GM23338 (cell line): ENCODE measurements at regions not wholly inside any gene's neighbourhood (a gene's known extent, or its start where the extent isn't known, plus 50 kb on each side); places are given as distances from the start of the nearest gene placed in this dataset.
A peak's percentile ranks its signal among the peaks of the same experiment; 100 is the strongest.

Experiments used
- ATAC-seq: fragments of 200-7000 bp; cut with Tn5 transposase; 3 replicates; pipeline ENCODE4 v1.9.1; 2020
- DNase-seq: peaks from one replicate; pipeline ENCODE4 v3.0.0-alpha.2; 2015; ENCODE audit warnings: low spot score
- H2AFZ ChIP-seq: fragments of 200-600 bp; sonication (generic); 2 replicates; pipeline ENCODE4 v1.8.0; 2016; ENCODE audit warnings: antibody characterized with exemption, mild to moderate bottlenecking, moderate library complexity
- H3F3A ChIP-seq: fragments of 200-600 bp; sonication (generic); replicated peaks from 2 replicates; pipeline ENCODE4 v1.8.0; 2017; ENCODE audit warnings: antibody characterized with exemption, mixed run types, low read depth
- H3K27ac ChIP-seq: fragments of 200-600 bp; sonication (generic); 2 replicates; pipeline ENCODE4 v1.6.1; 2016; ENCODE audit warnings: low read depth
- H3K27me3 ChIP-seq: fragments of 200-600 bp; sonication (generic); 2 replicates; pipeline ENCODE4 v1.8.0; 2016; ENCODE audit warnings: mild to moderate bottlenecking, mixed run types, moderate library complexity; ENCODE audit not compliant: insufficient read depth
- H3K36me3 ChIP-seq: fragments of 200-600 bp; sonication (generic); 2 replicates; pipeline ENCODE4 v1.8.0; 2016; ENCODE audit warnings: mild to moderate bottlenecking; ENCODE audit not compliant: insufficient read depth
- H3K4me1 ChIP-seq: fragments of 200-600 bp; sonication (generic); 2 replicates; pipeline ENCODE4 v1.8.0; 2016; ENCODE audit warnings: mild to moderate bottlenecking, moderate library complexity; ENCODE audit not compliant: insufficient read depth
- H3K4me2 ChIP-seq: fragments of 200-600 bp; sonication (generic); 2 replicates; pipeline ENCODE4 v1.7.1; 2017; ENCODE audit warnings: mixed run types
- H3K4me3 ChIP-seq: fragments of 200-600 bp; sonication (generic); 2 replicates; pipeline ENCODE4 v1.6.1; 2016; ENCODE audit warnings: mixed run types
- H3K79me2 ChIP-seq: fragments of 200-600 bp; sonication (generic); replicated peaks from 2 replicates; pipeline ENCODE4 v1.8.0; 2017; ENCODE audit warnings: mild to moderate bottlenecking; ENCODE audit not compliant: insufficient read depth
- H3K9me2 ChIP-seq: fragments of 200-600 bp; sonication (generic); 2 replicates; pipeline ENCODE4 v1.8.0; 2017; ENCODE audit not compliant: insufficient read depth
- H4K20me1 ChIP-seq: fragments of 200-600 bp; sonication (generic); replicated peaks from 2 replicates; pipeline ENCODE4 v1.8.0; 2017; ENCODE audit warnings: mild to moderate bottlenecking; ENCODE audit not compliant: insufficient read depth
- H3K27ac Mint-ChIP-seq: 2 replicates; pipeline ENCODE4 v1.8.0; 2020; ENCODE audit warnings: inconsistent platforms, mild to moderate bottlenecking, moderate library complexity, mixed read lengths
- H3K27me3 Mint-ChIP-seq: 3 replicates; pipeline ENCODE4 v1.8.0; 2022; ENCODE audit warnings: low read depth, mild to moderate bottlenecking, moderate library complexity, mixed read lengths, inconsistent platforms; ENCODE audit not compliant: insufficient read depth, poor library complexity
- H3K36me3 Mint-ChIP-seq: 3 replicates; pipeline ENCODE4 v1.8.0; 2021; ENCODE audit warnings: low read depth, mild to moderate bottlenecking, inconsistent platforms, moderate library complexity, mixed read lengths
- H3K4me1 Mint-ChIP-seq: 3 replicates; pipeline ENCODE4 v1.8.0; 2020; ENCODE audit warnings: mild to moderate bottlenecking, inconsistent platforms, mixed read lengths
- H3K4me3 Mint-ChIP-seq: 3 replicates; pipeline ENCODE4 v1.8.0; 2021; ENCODE audit warnings: moderate library complexity, mild to moderate bottlenecking, inconsistent platforms, mixed read lengths
- H3K9me3 Mint-ChIP-seq: 3 replicates; pipeline ENCODE4 v1.8.0; 2020; ENCODE audit warnings: moderate library complexity, mild to moderate bottlenecking, inconsistent platforms, mixed read lengths
- CREB1 ChIP-seq: fragments of 250-450 bp; sonication (Bioruptor Pico); IDR thresholded peaks from 2 replicates; pipeline ENCODE4 v1.5.0; 2020; ENCODE audit warnings: low read depth, mild to moderate bottlenecking, moderate library complexity
- EZH2 ChIP-seq: fragments of 200-600 bp; sonication (generic); IDR thresholded peaks from one replicate; pipeline ENCODE4 v1.8.0; 2017; ENCODE audit warnings: antibody characterized with exemption, mild to moderate bottlenecking, low read depth; ENCODE audit not compliant: unreplicated experiment
- EZH2phosphoT487 ChIP-seq: fragments of 200-600 bp; sonication (generic); IDR thresholded peaks from one replicate; pipeline ENCODE4 v1.8.1; 2018; ENCODE audit warnings: antibody characterized with exemption; ENCODE audit not compliant: unreplicated experiment
- JUNB ChIP-seq: IDR thresholded peaks from one replicate; pipeline ENCODE4 v1.6.1; 2016; ENCODE audit warnings: antibody characterized with exemption; ENCODE audit not compliant: unreplicated experiment
- ZNF114 ChIP-seq: fragments of 250-450 bp; sonication (Bioruptor Pico); IDR thresholded peaks from 2 replicates; pipeline ENCODE4 v1.5.0; 2020; ENCODE audit warnings: mild to moderate bottlenecking, moderate library complexity
- TF ChIP-seq, protein P1 (sequence below): IDR thresholded peaks from one replicate; pipeline ENCODE4 v1.6.1; 2018; ENCODE audit warnings: antibody characterized with exemption; ENCODE audit not compliant: unreplicated experiment
- TF ChIP-seq, protein P2 (sequence below), 2 experiments: fragments of 200-600 bp in 1 of 2; sonication (generic) in 1 of 2; conservative IDR thresholded peaks; 2 replicates each; pipeline versions ENCODE4 v1.5.1 to v1.6.1; 2016 to 2017; ENCODE audit warnings: antibody characterized with exemption in 2 of 2, low read depth in 2 of 2, mild to moderate bottlenecking in 2 of 2, moderate library complexity in 1 of 2

DNA sequence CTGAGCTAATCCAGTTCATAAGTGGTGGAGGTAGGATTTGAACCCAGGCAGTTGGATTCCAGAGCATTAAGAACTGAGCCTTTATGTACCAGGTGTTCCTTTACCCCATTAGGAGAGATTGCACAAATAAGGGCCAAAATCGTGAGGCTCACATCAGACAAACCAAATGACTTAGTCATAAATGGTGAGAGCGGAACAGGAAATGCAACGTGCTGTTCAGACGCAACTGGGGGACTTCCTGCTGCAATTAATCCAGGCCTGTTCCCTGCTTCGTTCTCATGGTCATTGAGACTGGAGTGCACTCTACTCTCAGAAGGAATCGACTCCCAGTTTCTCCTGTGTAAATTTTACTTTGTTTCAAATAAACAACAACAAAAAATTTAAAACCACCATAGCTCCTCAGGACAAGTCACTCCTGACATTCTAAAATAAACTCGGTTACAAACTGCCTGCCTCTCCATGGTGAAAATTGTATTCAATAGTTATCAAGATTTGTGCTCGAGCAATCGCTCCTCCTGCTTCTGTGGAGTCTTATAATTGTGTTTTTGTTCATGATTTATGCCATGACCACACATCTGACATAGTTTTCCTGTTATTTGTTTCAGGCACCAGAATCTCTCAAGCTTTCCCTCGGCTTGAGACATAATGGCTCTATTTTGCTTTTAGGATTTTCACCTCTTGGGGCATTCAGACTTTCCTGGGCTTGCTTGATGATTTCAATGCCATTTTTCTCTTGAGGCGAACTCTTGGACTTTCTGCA lies 115.3 kb upstream of the BMPER start:
- Histone ChIP-seq H3K27me3 (no peaks in the 10 kb centered on the region), H3K79me2 (no peaks in the 10 kb centered on the region), H3K36me3 (no peaks in the 10 kb centered on the region), H3K4me3 (no peak overlapping the region), H3K4me2 (peak overlapping the region; percentile 57), H4K20me1 (no peaks in the 10 kb centered on the region), H3K27ac (peak overlapping the region; percentile 78), H3K9me2 (peaks cover 21% of the 10 kb centered on the region), H3K4me1 (peaks cover 24% of the 10 kb centered on the region), H3F3A (no peaks in the 10 kb centered on the region), H2AFZ (peak overlapping the region; percentile 1; the same call in 1 of the 2 replicates)
- ATAC-seq: no peak
- H3K36me3 Mint-ChIP-seq: no peaks in the 10 kb centered on the region
- no peak for DNase-seq
- no peak overlapping the region for H3K4me3 Mint-ChIP-seq
- no peaks in the 10 kb centered on the region for H3K9me3 Mint-ChIP-seq
- peaks cover 3% of the 10 kb centered on the region for H3K27me3 Mint-ChIP-seq
- no peak for TF ChIP-seq CREB1 (CRISPR knock-in tag)
- TF ChIP-seq, protein P1, sequence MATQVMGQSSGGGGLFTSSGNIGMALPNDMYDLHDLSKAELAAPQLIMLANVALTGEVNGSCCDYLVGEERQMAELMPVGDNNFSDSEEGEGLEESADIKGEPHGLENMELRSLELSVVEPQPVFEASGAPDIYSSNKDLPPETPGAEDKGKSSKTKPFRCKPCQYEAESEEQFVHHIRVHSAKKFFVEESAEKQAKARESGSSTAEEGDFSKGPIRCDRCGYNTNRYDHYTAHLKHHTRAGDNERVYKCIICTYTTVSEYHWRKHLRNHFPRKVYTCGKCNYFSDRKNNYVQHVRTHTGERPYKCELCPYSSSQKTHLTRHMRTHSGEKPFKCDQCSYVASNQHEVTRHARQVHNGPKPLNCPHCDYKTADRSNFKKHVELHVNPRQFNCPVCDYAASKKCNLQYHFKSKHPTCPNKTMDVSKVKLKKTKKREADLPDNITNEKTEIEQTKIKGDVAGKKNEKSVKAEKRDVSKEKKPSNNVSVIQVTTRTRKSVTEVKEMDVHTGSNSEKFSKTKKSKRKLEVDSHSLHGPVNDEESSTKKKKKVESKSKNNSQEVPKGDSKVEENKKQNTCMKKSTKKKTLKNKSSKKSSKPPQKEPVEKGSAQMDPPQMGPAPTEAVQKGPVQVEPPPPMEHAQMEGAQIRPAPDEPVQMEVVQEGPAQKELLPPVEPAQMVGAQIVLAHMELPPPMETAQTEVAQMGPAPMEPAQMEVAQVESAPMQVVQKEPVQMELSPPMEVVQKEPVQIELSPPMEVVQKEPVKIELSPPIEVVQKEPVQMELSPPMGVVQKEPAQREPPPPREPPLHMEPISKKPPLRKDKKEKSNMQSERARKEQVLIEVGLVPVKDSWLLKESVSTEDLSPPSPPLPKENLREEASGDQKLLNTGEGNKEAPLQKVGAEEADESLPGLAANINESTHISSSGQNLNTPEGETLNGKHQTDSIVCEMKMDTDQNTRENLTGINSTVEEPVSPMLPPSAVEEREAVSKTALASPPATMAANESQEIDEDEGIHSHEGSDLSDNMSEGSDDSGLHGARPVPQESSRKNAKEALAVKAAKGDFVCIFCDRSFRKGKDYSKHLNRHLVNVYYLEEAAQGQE: no peak
- TF ChIP-seq ZNF114 (CRISPR knock-in tag): no peak
- peaks cover 20% of the 10 kb centered on the region for H3K4me1 Mint-ChIP-seq
- no peak overlapping the region for H3K27ac Mint-ChIP-seq

DNA sequence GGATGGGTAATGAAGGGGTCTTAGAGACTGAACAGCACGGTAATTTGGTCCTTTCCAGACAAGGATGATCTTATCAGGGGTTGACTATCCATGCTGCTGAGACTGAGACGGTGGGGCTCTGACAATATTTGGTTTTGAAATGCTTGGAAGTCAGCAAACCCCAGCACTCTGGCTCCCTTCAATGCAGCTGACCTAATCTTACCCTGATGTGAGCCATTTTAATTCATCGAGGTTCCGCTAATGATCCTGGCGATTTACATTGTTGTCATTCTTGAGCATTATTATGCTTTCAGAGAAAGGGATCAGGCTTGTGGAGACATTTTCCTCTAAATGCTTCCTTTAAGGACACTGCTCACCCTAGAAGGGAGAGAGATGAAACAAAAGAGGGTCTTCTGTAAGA lies 114.6 kb upstream of the BMPER start:
- Mint-ChIP-seq H3K4me1 (peaks cover 20% of the 10 kb centered on the region), H3K9me3 (no peaks in the 10 kb centered on the region), H3K4me3 (no peak overlapping the region), H3K36me3 (no peaks in the 10 kb centered on the region), H3K27ac (no peak overlapping the region), H3K27me3 (peaks cover 3% of the 10 kb centered on the region)
- H3F3A ChIP-seq: no peaks in the 10 kb centered on the region
- H4K20me1 ChIP-seq: no peaks in the 10 kb centered on the region
- peak; percentile 69 for DNase-seq
- ATAC-seq: peak; percentile 86
- H3K4me2 ChIP-seq: peak overlapping the region; percentile 57
- peaks cover 20% of the 10 kb centered on the region for H3K9me2 ChIP-seq
- no peaks in the 10 kb centered on the region for H3K36me3 ChIP-seq
- peak overlapping the region; percentile 78 for H3K27ac ChIP-seq
- H2AFZ ChIP-seq: peak overlapping the region; percentile 1; the same call in 1 of the 2 replicates
- no peaks in the 10 kb centered on the region for H3K27me3 ChIP-seq
- no peak overlapping the region for H3K4me3 ChIP-seq
- peaks cover 24% of the 10 kb centered on the region for H3K4me1 ChIP-seq
- H3K79me2 ChIP-seq: no peaks in the 10 kb centered on the region
- no peak for TF ChIP-seq JUNB
- no peak for TF ChIP-seq EZH2
- TF ChIP-seq ZNF114 (CRISPR knock-in tag): no peak
- TF ChIP-seq CREB1 (CRISPR knock-in tag): no peak
- TF ChIP-seq, protein P1: no peak
- TF ChIP-seq EZH2phosphoT487: no peak
- TF ChIP-seq, protein P2, sequence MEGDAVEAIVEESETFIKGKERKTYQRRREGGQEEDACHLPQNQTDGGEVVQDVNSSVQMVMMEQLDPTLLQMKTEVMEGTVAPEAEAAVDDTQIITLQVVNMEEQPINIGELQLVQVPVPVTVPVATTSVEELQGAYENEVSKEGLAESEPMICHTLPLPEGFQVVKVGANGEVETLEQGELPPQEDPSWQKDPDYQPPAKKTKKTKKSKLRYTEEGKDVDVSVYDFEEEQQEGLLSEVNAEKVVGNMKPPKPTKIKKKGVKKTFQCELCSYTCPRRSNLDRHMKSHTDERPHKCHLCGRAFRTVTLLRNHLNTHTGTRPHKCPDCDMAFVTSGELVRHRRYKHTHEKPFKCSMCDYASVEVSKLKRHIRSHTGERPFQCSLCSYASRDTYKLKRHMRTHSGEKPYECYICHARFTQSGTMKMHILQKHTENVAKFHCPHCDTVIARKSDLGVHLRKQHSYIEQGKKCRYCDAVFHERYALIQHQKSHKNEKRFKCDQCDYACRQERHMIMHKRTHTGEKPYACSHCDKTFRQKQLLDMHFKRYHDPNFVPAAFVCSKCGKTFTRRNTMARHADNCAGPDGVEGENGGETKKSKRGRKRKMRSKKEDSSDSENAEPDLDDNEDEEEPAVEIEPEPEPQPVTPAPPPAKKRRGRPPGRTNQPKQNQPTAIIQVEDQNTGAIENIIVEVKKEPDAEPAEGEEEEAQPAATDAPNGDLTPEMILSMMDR (conservative IDR thresholded peaks at IDR 0.05; ENCODE audit: low read depth in 2 of 2): no peak
